Ovary (tissue), 7 donors: ENCODE measurements at regions not wholly inside any gene's neighbourhood (a gene's known extent, or its start where the extent isn't known, plus 50 kb on each side); places are given as distances from the start of the nearest gene placed in this dataset.

Experiments used
- DNase-seq, 5 donors: peaks; one replicate each; pipeline ENCODE4 v3.0.0-alpha.2; 2019 to 2020
- H3K27ac ChIP-seq, 2 donors: fragments of 200-600 bp; one replicate each; pipeline versions ENCODE4 v1.5.1 to v1.8.0; 2019 to 2022
- H3K27me3 ChIP-seq: fragments of 200-600 bp; one replicate; pipeline ENCODE4 v1.8.0; 2022
- H3K36me3 ChIP-seq: fragments of 200-600 bp; sonication (generic); one replicate; pipeline ENCODE4 v1.5.1; 2019
- H3K4me1 ChIP-seq: one replicate; pipeline ENCODE4 v1.8.1; 2013; ENCODE audit warnings: mild to moderate bottlenecking, moderate library complexity; ENCODE audit not compliant: insufficient read depth
- H3K4me3 ChIP-seq: fragments of 200-600 bp; sonication (generic); one replicate; pipeline ENCODE4 v1.5.1; 2017
- H3K9me3 ChIP-seq, 2 donors: fragments of 200-600 bp in 1 of 2; sonication (generic) in 1 of 2; one replicate each; pipeline versions ENCODE4 v1.5.1 to v1.8.1; 2013 to 2019; ENCODE audit warnings: mild to moderate bottlenecking in 1 of 2, moderate library complexity in 1 of 2
- EP300 ChIP-seq: sonication (generic); formaldehyde crosslinking; IDR thresholded peaks from one replicate; pipeline ENCODE4 v1.6.1; 2017; ENCODE audit warnings: antibody characterized with exemption
- POLR2A ChIP-seq: fragments of 450-650 bp; IDR thresholded peaks from one replicate; pipeline ENCODE4 v1.6.1; 2017; ENCODE audit warnings: antibody characterized with exemption, mild to moderate bottlenecking, moderate library complexity
- WGBS, 3 donors: extraction: QIAGEN DNeasy Blood & Tissue Kit in 1 of 3; methylation state at CpG; one replicate each; pipeline versions ENCODE4 v1.1.5 to v1.1.7; 2013 to 2017; 5-methylcytosine and 5-hydroxymethylcytosine counted together
- intact Hi-C, 4 donors: fragments of 100-400 bp; cut with DNase I; formaldehyde crosslinking; loops; one replicate each; pipeline versions ENCODE4 v1.11.0 to v1.15.1; 2022 to 2023
- TF ChIP-seq, protein P1 (sequence below), 3 donors: fragments of 450-650 bp in 2 of 3; fragments of 200-600 bp in 1 of 3; IDR thresholded peaks; one replicate each; pipeline versions ENCODE4 v1.5.1 to v1.8.0; 2016 to 2022; ENCODE audit warnings: antibody characterized with exemption in 3 of 3, mild to moderate bottlenecking in 1 of 3
- donor health status: DM: no; HTN: no; CAD: no; lungs with moderate emphysema.
- donor health status: DM: no; HTN: no; CAD: no.
- donor health status: Bipolar disorder and iron deficiency.
- donor health status: DM: no; HTN: no; CAD: no.
- donor health status: DM: yes; HTN: yes; CAD: no.

- H3K4me1 ChIP-seq, result no peaks in the 10 kb centered on the region
- H3K27ac ChIP-seq, result peak overlapping the region in 1 of 2 donors; percentile 1
- no peaks in the 10 kb centered on the region for H3K36me3 ChIP-seq
- H3K4me3 ChIP-seq, result no peak overlapping the region
- no peak for DNase-seq
- intact Hi-C loops, result no loop called here
- TF ChIP-seq, protein P1, sequence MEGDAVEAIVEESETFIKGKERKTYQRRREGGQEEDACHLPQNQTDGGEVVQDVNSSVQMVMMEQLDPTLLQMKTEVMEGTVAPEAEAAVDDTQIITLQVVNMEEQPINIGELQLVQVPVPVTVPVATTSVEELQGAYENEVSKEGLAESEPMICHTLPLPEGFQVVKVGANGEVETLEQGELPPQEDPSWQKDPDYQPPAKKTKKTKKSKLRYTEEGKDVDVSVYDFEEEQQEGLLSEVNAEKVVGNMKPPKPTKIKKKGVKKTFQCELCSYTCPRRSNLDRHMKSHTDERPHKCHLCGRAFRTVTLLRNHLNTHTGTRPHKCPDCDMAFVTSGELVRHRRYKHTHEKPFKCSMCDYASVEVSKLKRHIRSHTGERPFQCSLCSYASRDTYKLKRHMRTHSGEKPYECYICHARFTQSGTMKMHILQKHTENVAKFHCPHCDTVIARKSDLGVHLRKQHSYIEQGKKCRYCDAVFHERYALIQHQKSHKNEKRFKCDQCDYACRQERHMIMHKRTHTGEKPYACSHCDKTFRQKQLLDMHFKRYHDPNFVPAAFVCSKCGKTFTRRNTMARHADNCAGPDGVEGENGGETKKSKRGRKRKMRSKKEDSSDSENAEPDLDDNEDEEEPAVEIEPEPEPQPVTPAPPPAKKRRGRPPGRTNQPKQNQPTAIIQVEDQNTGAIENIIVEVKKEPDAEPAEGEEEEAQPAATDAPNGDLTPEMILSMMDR (IDR thresholded peaks at IDR 0.05), result no peak
- TF ChIP-seq EP300 (no peak), POLR2A (no peak)
- no peaks in the 10 kb centered on the region for H3K27me3 ChIP-seq
- 0 to 1% (median 1%) methylated on average over 2 of the region's 2 CpGs for WGBS, 3 donors
- no peaks in the 10 kb centered on the region for H3K9me3 ChIP-seq
These were observed 223.0 kb downstream of the AHR start for GRCh38 chr7:17521437-17521836.

- Histone ChIP-seq H3K36me3 (no peaks in the 10 kb centered on the region), H3K9me3 (no peaks in the 10 kb centered on the region), H3K4me1 (no peaks in the 10 kb centered on the region), H3K27ac (peak overlapping the region in 1 of 2 donors; percentile 21), H3K27me3 (no peaks in the 10 kb centered on the region), H3K4me3 (no peak overlapping the region)
- TF ChIP-seq EP300 (no peak), POLR2A (no peak)
- TF ChIP-seq, protein P1 (IDR thresholded peaks at IDR 0.05), result no peak
- peak in 1 of 5 donors; percentile 21 for DNase-seq
- intact Hi-C loops, result no loop called here
- 61 to 73% (median 70%) methylated on average over 7 of the region's 7 CpGs for WGBS, 3 donors
These were observed 225.6 kb downstream of the AHR start for GRCh38 chr7:17523813-17524739.

GRCh38 chr7:17524746-17525145, 226.3 kb downstream of the AHR start:
- H3K27ac ChIP-seq, result no peak overlapping the region
- WGBS, 3 donors, result 65 to 83% (median 69%) methylated on average over 3 of the region's 3 CpGs
- no peak overlapping the region for H3K4me3 ChIP-seq
- no peak for DNase-seq
- no peaks in the 10 kb centered on the region for H3K36me3 ChIP-seq
- intact Hi-C loops, result no loop called here
- no peak for TF ChIP-seq EP300
- TF ChIP-seq, protein P1 (IDR thresholded peaks at IDR 0.05), result no peak
- TF ChIP-seq POLR2A, result no peak
- H3K27me3 ChIP-seq, result no peaks in the 10 kb centered on the region
- no peaks in the 10 kb centered on the region for H3K9me3 ChIP-seq
- no peaks in the 10 kb centered on the region for H3K4me1 ChIP-seq

DNA sequence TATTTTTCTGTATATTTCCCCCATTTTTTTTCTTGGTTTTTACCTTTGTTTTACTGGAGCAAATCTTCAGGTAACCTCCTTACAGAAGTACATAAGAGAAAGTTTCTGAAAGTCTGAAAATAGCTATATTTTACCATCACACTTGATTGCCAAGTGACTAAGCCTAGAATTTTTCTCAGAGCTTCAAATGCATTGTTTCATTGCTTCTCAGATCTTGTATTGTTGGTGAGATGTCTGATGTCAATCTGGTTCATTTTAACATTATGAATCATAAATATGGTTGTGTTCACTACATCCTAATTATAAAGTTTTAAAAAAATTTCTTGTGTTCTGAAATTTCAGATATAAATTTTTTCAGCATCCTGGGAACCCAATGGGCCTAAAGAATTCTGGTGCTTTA, 228.2 kb downstream of the AHR start:
- peaks cover 3% of the 10 kb centered on the region for H3K4me1 ChIP-seq
- TF ChIP-seq POLR2A, result no peak
- TF ChIP-seq, protein P1 (IDR thresholded peaks at IDR 0.05), result no peak
- no peak for TF ChIP-seq EP300
- H3K4me3 ChIP-seq, result no peak overlapping the region
- H3K27ac ChIP-seq, result peak overlapping the region in 1 of 2 donors; percentile 2
- no peaks in the 10 kb centered on the region for H3K36me3 ChIP-seq
- no peaks in the 10 kb centered on the region for H3K9me3 ChIP-seq
- intact Hi-C loops, result no loop called here
- H3K27me3 ChIP-seq, result no peaks in the 10 kb centered on the region
- DNase-seq, result no peak
